Adrenal gland (tissue), 9 donors: ENCODE measurements at regions not wholly inside any gene's neighbourhood (a gene's known extent, or its start where the extent isn't known, plus 50 kb on each side); places are given as distances from the start of the nearest gene placed in this dataset.

ENCODE experiments used
- DNase-seq, 7 donors: peaks; one replicate each; pipeline ENCODE4 v3.0.0-alpha.2; 2019 to 2020
- H3K27ac ChIP-seq, 5 donors: fragments of 200-600 bp; sonication (generic) in 4 of 5; 1 replicate in 3 of 5; 2 replicates in 2 of 5; pipeline versions ENCODE4 v1.5.1 to v1.8.0; 2016 to 2020; ENCODE audit warnings: mild to moderate bottlenecking in 1 of 5
- H3K27me3 ChIP-seq: fragments of 200-600 bp; 2 replicates; pipeline ENCODE4 v1.8.0; 2021
- H3K36me3 ChIP-seq, 2 donors: fragments of 200-600 bp; replicated peaks in 1 of 2; 1 replicate in 1 of 2; 2 replicates in 1 of 2; pipeline versions ENCODE4 v1.5.1 to v1.8.0; 2018 to 2022
- H3K4me1 ChIP-seq, 2 donors: fragments of 200-600 bp; replicated peaks in 1 of 2; 1 replicate in 1 of 2; 2 replicates in 1 of 2; pipeline versions ENCODE4 v1.5.1 to v1.8.0; 2018 to 2021
- H3K4me3 ChIP-seq, 4 donors: fragments of 200-600 bp; sonication (generic) in 3 of 4; one replicate each; pipeline ENCODE4 v1.5.1; 2016 to 2018
- H3K9me3 ChIP-seq, 3 donors: fragments of 200-600 bp; sonication (generic) in 1 of 3; replicated peaks in 1 of 3; 1 replicate in 2 of 3; 2 replicates in 1 of 3; pipeline versions ENCODE4 v1.5.1 to v1.8.0; 2016 to 2021
- POLR2A ChIP-seq, 2 donors: fragments of 450-650 bp; IDR thresholded peaks; one replicate each; pipeline ENCODE4 v1.6.1; 2017; ENCODE audit warnings: antibody characterized with exemption in 2 of 2, mild to moderate bottlenecking in 2 of 2, moderate library complexity in 1 of 2
- WGBS, 4 donors: extraction: QIAGEN DNeasy Blood & Tissue Kit in 2 of 4; methylation state at CpG; one replicate each; pipeline versions ENCODE4 v1.1.5 to v1.1.7; 2013 to 2017; 5-methylcytosine and 5-hydroxymethylcytosine counted together
- intact Hi-C, 2 donors: fragments of 100-400 bp; cut with DNase I; formaldehyde crosslinking; loops; one replicate each; pipeline versions ENCODE4 v1.14.1 to v1.15.0; 2022 to 2023
- TF ChIP-seq, protein P1 (sequence below), 6 experiments: fragments of 450-650 bp in 4 of 6; fragments of 200-600 bp in 2 of 6; sonication (generic) in 1 of 6; IDR thresholded peaks; 1 replicate in 5 of 6; 2 replicates in 1 of 6; pipeline versions ENCODE4 v1.5.1 to v1.8.0; 2016 to 2021; ENCODE audit warnings: antibody characterized with exemption in 6 of 6, mild to moderate bottlenecking in 2 of 6, moderate library complexity in 1 of 6
- donor health status: healthy with polysubstance abuse.
- donor health status: Bipolar disorder and iron deficiency.
- donor health status: DM: yes; HTN: yes; CAD: no.
- donor health status: DM: no; HTN: no; CAD: no.
- donor health status: DM: no; HTN: no; CAD: no.

DNA sequence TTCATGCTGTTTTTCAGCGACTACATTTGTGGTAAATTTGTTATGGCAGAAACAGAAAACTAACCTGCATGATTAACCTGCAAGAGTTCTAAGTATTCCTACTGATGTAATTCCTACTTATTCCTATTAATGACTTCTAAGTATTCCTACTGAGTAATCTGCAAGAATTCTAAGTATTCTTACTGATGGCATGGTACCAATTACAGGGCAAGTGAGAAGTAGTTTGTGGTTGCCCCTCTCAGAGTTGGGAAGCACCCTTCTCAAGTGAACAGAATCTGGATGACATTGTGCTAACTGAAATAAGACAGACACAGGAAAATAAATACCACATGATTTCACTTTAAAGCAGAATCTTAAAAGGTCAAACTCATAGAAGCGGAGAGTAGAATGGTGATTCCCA lies 100.9 kb upstream of the CPNE8 start:
- intact Hi-C loops, result no loop called here
- Histone ChIP-seq H3K27me3 (no peaks in the 10 kb centered on the region), H3K4me1 (no peaks in the 10 kb centered on the region), H3K9me3 (no peaks in the 10 kb centered on the region), H3K27ac (no peak overlapping the region), H3K4me3 (no peak overlapping the region), H3K36me3 (no peaks in the 10 kb centered on the region)
- DNase-seq, result no peak
- TF ChIP-seq POLR2A (IDR thresholded peaks at IDR 0.05), result no peak
- TF ChIP-seq, protein P1, sequence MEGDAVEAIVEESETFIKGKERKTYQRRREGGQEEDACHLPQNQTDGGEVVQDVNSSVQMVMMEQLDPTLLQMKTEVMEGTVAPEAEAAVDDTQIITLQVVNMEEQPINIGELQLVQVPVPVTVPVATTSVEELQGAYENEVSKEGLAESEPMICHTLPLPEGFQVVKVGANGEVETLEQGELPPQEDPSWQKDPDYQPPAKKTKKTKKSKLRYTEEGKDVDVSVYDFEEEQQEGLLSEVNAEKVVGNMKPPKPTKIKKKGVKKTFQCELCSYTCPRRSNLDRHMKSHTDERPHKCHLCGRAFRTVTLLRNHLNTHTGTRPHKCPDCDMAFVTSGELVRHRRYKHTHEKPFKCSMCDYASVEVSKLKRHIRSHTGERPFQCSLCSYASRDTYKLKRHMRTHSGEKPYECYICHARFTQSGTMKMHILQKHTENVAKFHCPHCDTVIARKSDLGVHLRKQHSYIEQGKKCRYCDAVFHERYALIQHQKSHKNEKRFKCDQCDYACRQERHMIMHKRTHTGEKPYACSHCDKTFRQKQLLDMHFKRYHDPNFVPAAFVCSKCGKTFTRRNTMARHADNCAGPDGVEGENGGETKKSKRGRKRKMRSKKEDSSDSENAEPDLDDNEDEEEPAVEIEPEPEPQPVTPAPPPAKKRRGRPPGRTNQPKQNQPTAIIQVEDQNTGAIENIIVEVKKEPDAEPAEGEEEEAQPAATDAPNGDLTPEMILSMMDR (IDR thresholded peaks at IDR 0.05), result no peak
- WGBS, 4 donors, result 78 to 92% (median 85%) methylated on average over 2 of the region's 2 CpGs

DNA sequence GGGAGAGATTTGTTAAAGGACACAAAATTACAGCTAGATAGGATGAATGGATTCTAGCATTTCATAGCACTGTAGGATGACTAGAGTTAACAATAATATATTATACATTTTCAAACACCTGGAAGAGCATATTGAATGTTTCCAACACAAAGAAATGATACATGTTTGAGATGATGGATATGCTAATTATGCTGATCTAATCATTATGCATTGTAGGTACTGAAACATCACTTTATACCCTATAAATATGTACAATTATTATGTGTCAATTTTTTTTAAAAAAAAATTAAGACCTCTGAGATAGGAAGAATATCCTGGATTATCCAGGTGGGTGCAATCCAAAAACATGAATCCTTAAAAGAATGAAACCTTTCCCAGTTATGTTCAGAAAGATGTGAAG lies 100.3 kb upstream of the CPNE8 start:
- DNase-seq, result no peak
- Histone ChIP-seq H3K27ac (no peak overlapping the region), H3K4me3 (no peak overlapping the region), H3K4me1 (no peaks in the 10 kb centered on the region), H3K9me3 (no peaks in the 10 kb centered on the region), H3K36me3 (no peaks in the 10 kb centered on the region), H3K27me3 (no peaks in the 10 kb centered on the region)
- TF ChIP-seq POLR2A (IDR thresholded peaks at IDR 0.05), result no peak
- TF ChIP-seq, protein P1 (IDR thresholded peaks at IDR 0.05), result no peak
- intact Hi-C loops, result no loop called here

DNA sequence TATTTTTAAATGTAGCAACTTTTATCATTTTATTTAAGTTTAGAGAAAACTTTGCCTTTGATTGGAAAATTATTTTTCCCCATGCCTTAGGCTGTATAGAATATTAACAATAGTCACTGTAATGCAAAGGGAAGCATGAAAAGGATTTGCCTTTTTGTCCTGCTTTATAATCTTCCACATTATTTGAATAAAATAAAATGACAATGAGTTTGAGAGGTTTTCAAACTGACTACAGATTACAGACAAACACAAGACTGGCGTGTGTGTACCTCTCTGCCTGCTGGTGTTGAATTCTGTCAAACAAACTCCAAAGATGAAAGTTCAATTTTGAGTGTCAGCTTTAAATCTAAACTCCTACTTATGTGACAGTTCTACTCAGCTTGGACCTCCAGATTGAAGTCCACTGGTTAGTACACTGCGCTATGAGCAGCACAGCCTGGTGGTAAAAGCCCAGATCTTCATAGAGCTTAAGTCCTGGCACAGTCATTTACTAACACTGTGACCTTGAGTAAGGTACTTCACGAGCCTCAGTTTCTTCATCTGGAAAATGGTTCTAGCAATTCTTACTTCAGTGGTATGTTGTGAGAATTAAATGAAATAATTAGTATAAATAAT lies 98.3 kb upstream of the CPNE8 start:
- TF ChIP-seq, protein P1 (IDR thresholded peaks at IDR 0.05), result no peak
- TF ChIP-seq POLR2A (IDR thresholded peaks at IDR 0.05), result no peak
- H3K9me3 ChIP-seq, result no peaks in the 10 kb centered on the region
- H3K4me3 ChIP-seq, result no peak overlapping the region
- H3K27me3 ChIP-seq, result no peaks in the 10 kb centered on the region
- DNase-seq, result no peak
- 41 to 76% (median 58%) methylated on average over 3 of the region's 3 CpGs for WGBS, 4 donors
- H3K27ac ChIP-seq, result no peak overlapping the region
- no peaks in the 10 kb centered on the region for H3K36me3 ChIP-seq
- intact Hi-C loops, result no loop called here
- no peaks in the 10 kb centered on the region for H3K4me1 ChIP-seq

DNA sequence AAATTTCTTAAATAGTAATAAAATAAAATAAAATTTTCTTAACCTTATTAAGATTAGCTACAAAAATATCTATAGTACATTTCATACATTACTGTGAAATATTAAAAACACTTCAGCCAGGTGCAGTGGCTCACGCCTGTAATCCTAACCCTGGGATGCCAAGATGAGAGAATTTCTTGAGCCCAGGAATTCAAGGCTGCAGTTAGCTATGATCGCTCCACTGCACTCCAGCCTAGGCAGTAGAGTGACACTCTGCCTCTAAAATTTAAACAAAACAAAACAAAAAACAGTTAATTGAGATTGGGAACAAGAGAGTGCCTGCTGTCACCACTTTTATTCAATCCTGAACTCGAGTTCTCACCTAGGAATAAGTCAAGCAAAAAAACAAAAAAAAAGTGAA lies 95.0 kb upstream of the CPNE8 start:
- WGBS, 4 donors, result 73 to 81% (median 79%) methylated on average over 3 of the region's 3 CpGs
- TF ChIP-seq, protein P1 (IDR thresholded peaks at IDR 0.05), result no peak
- TF ChIP-seq POLR2A (IDR thresholded peaks at IDR 0.05), result no peak
- DNase-seq, result no peak

More for the DNA sequence above, 95.0 kb upstream of the CPNE8 start:
- Histone ChIP-seq H3K27me3 (no peaks in the 10 kb centered on the region), H3K36me3 (no peaks in the 10 kb centered on the region), H3K27ac (no peak overlapping the region), H3K4me3 (no peak overlapping the region), H3K9me3 (no peaks in the 10 kb centered on the region), H3K4me1 (no peaks in the 10 kb centered on the region)
- intact Hi-C loops, result no loop called here
